ENCODE measurements at regions not wholly inside any gene's neighbourhood (a gene's known extent, or its start where the extent isn't known, plus 50 kb on each side); places are given as distances from the start of the nearest gene placed in this dataset.

DNA sequence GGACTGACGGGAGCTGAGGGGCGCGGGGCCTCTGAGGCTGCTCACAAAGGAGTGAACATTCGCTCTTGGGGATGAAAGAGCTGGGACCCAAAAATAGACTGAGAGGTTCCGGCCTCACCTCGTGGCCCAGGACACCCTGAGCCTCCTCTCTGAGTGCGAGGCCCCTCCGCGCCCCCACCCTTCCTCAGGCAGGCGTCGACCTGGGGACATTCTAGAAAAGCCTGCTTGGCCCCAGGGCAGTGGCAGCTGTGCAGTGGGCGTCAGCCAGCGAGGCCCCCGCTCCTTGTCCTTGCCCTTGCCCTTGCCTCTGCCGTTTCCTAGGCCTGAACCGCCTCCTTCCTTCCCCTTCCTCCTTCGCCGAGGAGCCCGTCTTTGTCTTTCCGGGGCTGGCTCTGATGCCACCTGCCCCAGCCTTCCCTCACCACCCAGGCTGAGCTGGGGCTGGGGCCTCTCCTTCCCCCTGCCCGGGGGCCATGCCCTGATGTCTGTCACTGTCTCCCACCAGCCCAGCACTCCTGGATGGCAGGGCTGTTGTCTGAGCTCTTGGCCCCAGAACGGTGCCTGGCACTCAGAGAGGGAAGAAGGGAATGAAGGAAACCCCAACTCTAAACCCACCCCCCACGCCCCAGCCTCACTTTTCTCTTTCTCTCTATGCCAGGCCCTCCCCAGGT is 208.2 kb upstream of the RTL1 start:
- Histone ChIP-seq H3F3A (ENCODE audit: insufficient read depth) (no peaks in the 10 kb centered on the region), H4K20me1 (ENCODE audit: insufficient read depth) (no peaks in the 10 kb centered on the region), H3K4me1 (ENCODE audit: insufficient read depth) (no peaks in the 10 kb centered on the region), H3K79me2 (ENCODE audit: insufficient read depth) (no peaks in the 10 kb centered on the region), H3K36me3 (ENCODE audit: low read depth) (no peaks in the 10 kb centered on the region), H3K9me2 (ENCODE audit: insufficient read depth) (no peaks in the 10 kb centered on the region), H3K4me3 (no peak overlapping the region), H3K27me3 (replicated peaks; ENCODE audit: insufficient read depth) (peaks cover under 1% of the 10 kb centered on the region; the same call in 1 of the 2 replicates), H3K4me2 (ENCODE audit: unreplicated experiment) (no peak overlapping the region), H3K9ac (no peak overlapping the region), H2AFZ (no peak overlapping the region), H3K27ac (no peak overlapping the region), H3K9me3 (ENCODE audit: low read depth) (no peaks in the 10 kb centered on the region)
- in situ Hi-C loops (cut with MboI) = no loop called here
- WGBS, 2 experiments (ENCODE audit: low coverage in 1 of 2, low lambda C conversion rate in 2 of 2, missing lambda C conversion rate in 2 of 2) = 53 to 68% methylated on average over 19 to 23 of the region's 23 CpGs
- no peak for TF ChIP-seq EZH2 (IDR thresholded peaks at IDR 0.05; ENCODE audit: insufficient read depth, poor library complexity, severe bottlenecking)
- TF ChIP-seq EZH2phosphoT487 (IDR thresholded peaks at IDR 0.05; ENCODE audit: insufficient read depth, low read depth) = no peak
- no peak for DNase-seq

DNA sequence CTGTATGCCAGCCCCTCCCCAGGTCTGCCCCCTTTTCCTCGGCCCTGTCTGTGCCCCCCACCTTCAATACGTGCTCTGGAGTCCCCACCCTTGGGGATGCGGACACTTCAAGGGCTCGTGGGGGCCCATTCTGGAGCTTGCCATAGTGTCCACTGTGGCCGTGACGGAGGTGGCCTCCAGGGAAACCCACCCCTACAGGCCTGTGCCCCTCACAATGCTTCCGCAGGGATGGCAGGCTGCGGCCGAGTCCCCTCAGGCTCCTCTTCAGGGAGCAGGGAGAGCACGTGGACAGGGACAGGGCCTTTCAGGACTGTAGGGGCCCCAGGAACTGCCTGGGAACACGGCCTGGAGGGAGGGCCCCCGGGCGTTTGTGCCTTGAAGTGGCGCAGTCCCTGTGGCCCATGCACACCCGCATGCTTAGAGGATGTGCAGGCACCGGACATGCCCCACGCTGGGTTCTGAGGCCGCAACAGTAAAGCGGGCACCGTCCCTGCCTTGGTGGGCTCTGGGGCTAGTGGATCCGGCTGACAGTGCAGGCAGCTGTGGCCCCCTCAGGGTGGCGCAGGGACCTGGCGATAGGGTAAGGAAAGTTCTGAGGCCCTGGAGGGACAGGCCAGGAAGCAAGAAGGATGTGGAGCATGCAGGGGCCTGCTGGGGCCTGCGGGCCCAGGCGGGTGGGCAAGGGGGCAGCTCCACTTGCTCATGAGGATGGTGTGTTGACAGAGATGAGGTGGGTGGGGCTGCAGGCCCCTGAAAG is 209.0 kb upstream of the RTL1 start:
- no peak for DNase-seq
- H3K9ac ChIP-seq = no peak overlapping the region
- H3K27me3 ChIP-seq (replicated peaks; ENCODE audit: insufficient read depth) = peaks cover 6% of the 10 kb centered on the region; the same call in 1 of the 2 replicates
- WGBS, 2 experiments (ENCODE audit: low coverage in 1 of 2, low lambda C conversion rate in 2 of 2, missing lambda C conversion rate in 2 of 2) = 71 to 72% methylated on average over 25 of the region's 25 CpGs
- H3K36me3 ChIP-seq (ENCODE audit: low read depth) = no peaks in the 10 kb centered on the region
- no peak for TF ChIP-seq EZH2 (IDR thresholded peaks at IDR 0.05; ENCODE audit: insufficient read depth, poor library complexity, severe bottlenecking)
- no peaks in the 10 kb centered on the region for H3K9me3 ChIP-seq (ENCODE audit: low read depth)
- H3K4me3 ChIP-seq = no peak overlapping the region
- no peaks in the 10 kb centered on the region for H4K20me1 ChIP-seq (ENCODE audit: insufficient read depth)
- no peak overlapping the region for H3K27ac ChIP-seq
- H3K4me2 ChIP-seq (ENCODE audit: unreplicated experiment) = no peak overlapping the region
- H3K4me1 ChIP-seq (ENCODE audit: insufficient read depth) = no peaks in the 10 kb centered on the region
- H2AFZ ChIP-seq = no peak overlapping the region
- H3K79me2 ChIP-seq (ENCODE audit: insufficient read depth) = no peaks in the 10 kb centered on the region
- H3F3A ChIP-seq (ENCODE audit: insufficient read depth) = no peaks in the 10 kb centered on the region
- in situ Hi-C loops (cut with MboI) = no loop called here
- H3K9me2 ChIP-seq (ENCODE audit: insufficient read depth) = no peaks in the 10 kb centered on the region

DNA sequence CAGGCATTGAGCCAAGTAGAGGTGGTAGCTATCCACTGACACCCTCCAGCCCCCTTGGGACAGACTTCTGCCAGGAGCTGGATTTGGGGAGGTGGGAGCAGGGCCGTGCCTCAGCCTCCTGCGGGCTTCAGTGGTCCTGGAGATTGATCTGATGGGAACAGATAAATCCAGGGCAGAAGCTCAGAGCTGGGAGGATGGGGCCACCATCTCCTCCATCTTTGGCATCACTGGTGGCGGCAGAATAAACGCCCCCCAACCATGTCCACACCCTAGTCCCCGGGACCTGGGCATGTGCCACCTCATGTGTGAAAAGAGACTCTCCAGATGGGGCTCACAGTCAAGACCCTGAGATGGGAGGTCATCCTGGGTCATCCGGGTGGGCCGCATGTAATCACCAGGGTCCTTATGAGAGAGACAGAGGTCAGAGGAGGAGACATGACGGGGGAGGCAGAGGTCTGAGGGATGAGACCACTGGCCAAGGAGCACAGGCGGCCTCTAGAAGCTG is 209.6 kb upstream of the RTL1 start:
- TF ChIP-seq EZH2 (IDR thresholded peaks at IDR 0.05; ENCODE audit: insufficient read depth, poor library complexity, severe bottlenecking) (no peak), EZH2phosphoT487 (IDR thresholded peaks at IDR 0.05; ENCODE audit: insufficient read depth, low read depth) (no peak)

DNA sequence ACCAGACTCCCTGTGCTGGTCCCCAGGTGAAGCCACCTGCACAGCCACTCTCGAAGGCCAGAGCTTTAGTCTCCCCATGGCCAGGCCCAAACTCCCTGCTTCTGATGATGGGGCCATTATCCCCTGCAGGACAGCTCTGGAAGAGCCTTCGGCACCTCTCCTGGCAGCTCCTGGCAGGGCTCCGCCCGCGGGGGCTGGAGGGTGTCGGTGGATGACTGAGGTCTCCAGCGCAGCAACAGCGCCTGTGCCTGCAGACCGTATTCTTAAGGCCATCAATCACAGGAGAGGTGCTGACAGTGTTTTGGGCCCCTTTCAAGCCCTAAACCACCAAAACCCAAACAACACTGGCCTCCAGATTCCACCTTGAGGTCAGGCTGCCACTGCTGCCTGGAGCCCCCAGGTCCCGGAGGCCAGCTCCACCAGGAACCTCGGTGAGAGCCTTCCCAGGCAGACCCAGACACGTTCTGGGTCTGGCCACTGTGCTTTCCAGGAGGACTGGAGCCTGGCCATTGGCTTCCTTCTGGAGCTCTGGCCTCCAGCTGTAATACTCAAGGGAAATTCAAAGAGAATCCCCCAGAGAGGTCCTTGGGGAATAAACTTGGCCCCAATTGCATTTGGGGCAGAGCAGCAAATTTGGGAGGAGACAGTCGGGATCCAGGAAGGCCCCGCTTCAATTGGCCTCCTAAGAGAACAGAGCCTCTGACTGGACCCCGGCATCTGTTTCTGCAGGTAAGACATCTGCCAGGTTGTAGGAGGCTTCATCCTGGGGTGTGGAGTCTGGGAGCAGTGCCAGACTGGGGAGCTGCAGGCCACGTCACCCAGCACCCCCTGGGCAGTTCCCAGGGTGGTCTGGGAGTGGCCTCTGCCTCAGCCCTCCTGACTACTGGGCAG is 210.6 kb upstream of the RTL1 start:
- Histone ChIP-seq H3K36me3 (ENCODE audit: low read depth) (no peaks in the 10 kb centered on the region), H3K27ac (no peak overlapping the region), H3K27me3 (replicated peaks; ENCODE audit: insufficient read depth) (peaks cover 16% of the 10 kb centered on the region), H3K4me2 (ENCODE audit: unreplicated experiment) (no peak overlapping the region), H3K4me3 (no peak overlapping the region), H3K9ac (no peak overlapping the region), H3K4me1 (ENCODE audit: insufficient read depth) (no peaks in the 10 kb centered on the region), H4K20me1 (ENCODE audit: insufficient read depth) (no peaks in the 10 kb centered on the region), H3K79me2 (ENCODE audit: insufficient read depth) (no peaks in the 10 kb centered on the region), H3K9me3 (ENCODE audit: low read depth) (no peaks in the 10 kb centered on the region), H2AFZ (no peak overlapping the region), H3K9me2 (ENCODE audit: insufficient read depth) (no peaks in the 10 kb centered on the region), H3F3A (ENCODE audit: insufficient read depth) (no peaks in the 10 kb centered on the region)
- no peak for DNase-seq
- TF ChIP-seq EZH2phosphoT487 (IDR thresholded peaks at IDR 0.05; ENCODE audit: insufficient read depth, low read depth) (no peak), EZH2 (IDR thresholded peaks at IDR 0.05; ENCODE audit: insufficient read depth, poor library complexity, severe bottlenecking) (no peak)
- 47 to 49% methylated on average over 16 of the region's 16 CpGs for WGBS, 2 experiments (ENCODE audit: low coverage in 1 of 2, low lambda C conversion rate in 2 of 2, missing lambda C conversion rate in 2 of 2)
- in situ Hi-C loops (cut with MboI) = no loop called here

More for the DNA sequence above, 209.6 kb upstream of the RTL1 start:
- Histone ChIP-seq H3K27ac (no peak overlapping the region), H3K9me2 (ENCODE audit: insufficient read depth) (no peaks in the 10 kb centered on the region), H3K4me2 (ENCODE audit: unreplicated experiment) (no peak overlapping the region), H4K20me1 (ENCODE audit: insufficient read depth) (no peaks in the 10 kb centered on the region), H3K9ac (no peak overlapping the region), H3K27me3 (replicated peaks; ENCODE audit: insufficient read depth) (peaks cover 6% of the 10 kb centered on the region), H3K79me2 (ENCODE audit: insufficient read depth) (no peaks in the 10 kb centered on the region), H3F3A (ENCODE audit: insufficient read depth) (no peaks in the 10 kb centered on the region), H3K4me1 (ENCODE audit: insufficient read depth) (no peaks in the 10 kb centered on the region), H3K4me3 (no peak overlapping the region), H3K9me3 (ENCODE audit: low read depth) (no peaks in the 10 kb centered on the region), H2AFZ (no peak overlapping the region), H3K36me3 (ENCODE audit: low read depth) (no peaks in the 10 kb centered on the region)
- 45 to 53% methylated on average over 9 of the region's 9 CpGs for WGBS, 2 experiments (ENCODE audit: low coverage in 1 of 2, low lambda C conversion rate in 2 of 2, missing lambda C conversion rate in 2 of 2)
- DNase-seq = no peak
- in situ Hi-C loops (cut with MboI) = no loop called here
